DMS153 (cell line): ENCODE measurements at regions not wholly inside any gene's neighbourhood (a gene's known extent, or its start where the extent isn't known, plus 50 kb on each side); places are given as distances from the start of the nearest gene placed in this dataset.

Source experiments
- DNase-seq: peaks from one replicate; lab custom pipeline; 2025; lab: John Stamatoyannopoulos, UW

GRCh38 chr6:41429506-41430504 lies 94.4 kb downstream of the NCR2 start:
- DNase-seq, result no peak

- peak; percentile 21 for DNase-seq
These were observed 95.5 kb downstream of the NCR2 start for GRCh38 chr6:41430875-41431274.

GRCh38 chr6:41432280-41432679 lies 96.9 kb downstream of the NCR2 start:
- no peak for DNase-seq

- DNase-seq, result no peak
These were observed 99.5 kb downstream of the NCR2 start for GRCh38 chr6:41434803-41435481.

GRCh38 chr6:41437604-41438003 lies 102.2 kb downstream of the NCR2 start:
- no peak for DNase-seq

- no peak for DNase-seq
These were observed 103.3 kb downstream of the NCR2 start for GRCh38 chr6:41438746-41439145.

- DNase-seq, result no peak
These were observed 104.4 kb downstream of the NCR2 start for GRCh38 chr6:41439524-41440418.

- no peak for DNase-seq
These were observed 105.2 kb upstream of the FOXP4 start for GRCh38 chr6:41440958-41441357.

GRCh38 chr6:41441598-41442351 lies 104.4 kb upstream of the FOXP4 start:
- no peak for DNase-seq

GRCh38 chr6:41442352-41442672 lies 103.9 kb upstream of the FOXP4 start:
- no peak for DNase-seq

GRCh38 chr6:41442800-41443501 lies 103.2 kb upstream of the FOXP4 start:
- peak; percentile 12 for DNase-seq

GRCh38 chr6:41443616-41444525 lies 102.3 kb upstream of the FOXP4 start:
- DNase-seq, result no peak

- no peak for DNase-seq
These were observed 100.9 kb upstream of the FOXP4 start for GRCh38 chr6:41445261-41445660.

GRCh38 chr6:41446132-41446531 lies 100.0 kb upstream of the FOXP4 start:
- no peak for DNase-seq

- DNase-seq, result no peak
These were observed 99.2 kb upstream of the FOXP4 start for GRCh38 chr6:41446907-41447545.

GRCh38 chr6:41448256-41448655 lies 97.9 kb upstream of the FOXP4 start:
- DNase-seq, result no peak

GRCh38 chr6:41449399-41450245 lies 96.6 kb upstream of the FOXP4 start:
- DNase-seq, result peak; percentile 17

GRCh38 chr6:41450581-41450980 lies 95.6 kb upstream of the FOXP4 start:
- DNase-seq, result no peak
